Endometrial microvascular endothelial cells (primary cell): ENCODE measurements at regions not wholly inside any gene's neighbourhood (a gene's known extent, or its start where the extent isn't known, plus 50 kb on each side); places are given as distances from the start of the nearest gene placed in this dataset.

Experiments
- in situ Hi-C: cut with HindIII; loops from 2 replicates; pipeline ENCODE4 v1.10.0; 2017; ENCODE audit warnings: low sequenced_read_pairs, low pct_unique_long_range_greater_than_20kb; ENCODE audit errors: inconsistent ontology term

- in situ Hi-C loops, result no loop called here
Observed at GRCh38 chr17:68178831-68179230, 69.0 kb upstream of the AMZ2 start.

- in situ Hi-C loops, result no loop called here
Observed at GRCh38 chr17:68179236-68179925, 68.5 kb upstream of the AMZ2 start.

GRCh38 chr17:68179926-68180285 lies 67.9 kb upstream of the AMZ2 start:
- in situ Hi-C loops, result no loop called here

- in situ Hi-C loops, result no loop called here
Observed at GRCh38 chr17:68182011-68182306, 65.9 kb upstream of the AMZ2 start.

GRCh38 chr17:68182940-68183551 lies 64.8 kb upstream of the AMZ2 start:
- in situ Hi-C loops, result no loop called here

GRCh38 chr17:68184141-68184571 lies 63.7 kb upstream of the AMZ2 start:
- in situ Hi-C loops, result no loop called here

GRCh38 chr17:68184816-68185436 lies 62.9 kb upstream of the AMZ2 start:
- in situ Hi-C loops, result no loop called here

- in situ Hi-C loops, result no loop called here
Observed at GRCh38 chr17:68185820-68186219, 62.0 kb upstream of the AMZ2 start.

- in situ Hi-C loops, result no loop called here
Observed at GRCh38 chr17:68190495-68190894, 57.3 kb upstream of the AMZ2 start.

- in situ Hi-C loops, result no loop called here
Observed at GRCh38 chr17:68195667-68196393, 52.0 kb upstream of the AMZ2 start.

- in situ Hi-C loops, result no loop called here
Observed at GRCh38 chr17:68196394-68197090, 51.3 kb upstream of the AMZ2 start.

GRCh38 chr17:68197091-68197996 lies 50.5 kb upstream of the AMZ2 start:
- in situ Hi-C loops, result no loop called here

- in situ Hi-C loops, result no loop called here
Observed at GRCh38 chr17:68197997-68198930, 49.6 kb upstream of the AMZ2 start.
